Breast epithelium (tissue), 3 donors: ENCODE measurements at regions not wholly inside any gene's neighbourhood (a gene's known extent, or its start where the extent isn't known, plus 50 kb on each side); places are given as distances from the start of the nearest gene placed in this dataset.

Experiments
- POLR2A ChIP-seq: fragments of 450-650 bp; IDR thresholded peaks from one replicate; pipeline ENCODE4 v1.6.1; 2016; ENCODE audit warnings: antibody characterized with exemption, mild to moderate bottlenecking, moderate library complexity
- POLR2AphosphoS5 ChIP-seq, 3 donors: sonication (generic); formaldehyde crosslinking; IDR thresholded peaks; one replicate each; pipeline ENCODE4 v1.6.1; 2017; ENCODE audit warnings: antibody characterized with exemption in 3 of 3
- TF ChIP-seq, protein P1 (sequence below), 3 donors: fragments of 450-650 bp; IDR thresholded peaks; one replicate each; pipeline ENCODE4 v1.5.1; 2016 to 2017; ENCODE audit warnings: antibody characterized with exemption in 3 of 3, mild to moderate bottlenecking in 3 of 3, moderate library complexity in 3 of 3

- TF ChIP-seq, protein P1, sequence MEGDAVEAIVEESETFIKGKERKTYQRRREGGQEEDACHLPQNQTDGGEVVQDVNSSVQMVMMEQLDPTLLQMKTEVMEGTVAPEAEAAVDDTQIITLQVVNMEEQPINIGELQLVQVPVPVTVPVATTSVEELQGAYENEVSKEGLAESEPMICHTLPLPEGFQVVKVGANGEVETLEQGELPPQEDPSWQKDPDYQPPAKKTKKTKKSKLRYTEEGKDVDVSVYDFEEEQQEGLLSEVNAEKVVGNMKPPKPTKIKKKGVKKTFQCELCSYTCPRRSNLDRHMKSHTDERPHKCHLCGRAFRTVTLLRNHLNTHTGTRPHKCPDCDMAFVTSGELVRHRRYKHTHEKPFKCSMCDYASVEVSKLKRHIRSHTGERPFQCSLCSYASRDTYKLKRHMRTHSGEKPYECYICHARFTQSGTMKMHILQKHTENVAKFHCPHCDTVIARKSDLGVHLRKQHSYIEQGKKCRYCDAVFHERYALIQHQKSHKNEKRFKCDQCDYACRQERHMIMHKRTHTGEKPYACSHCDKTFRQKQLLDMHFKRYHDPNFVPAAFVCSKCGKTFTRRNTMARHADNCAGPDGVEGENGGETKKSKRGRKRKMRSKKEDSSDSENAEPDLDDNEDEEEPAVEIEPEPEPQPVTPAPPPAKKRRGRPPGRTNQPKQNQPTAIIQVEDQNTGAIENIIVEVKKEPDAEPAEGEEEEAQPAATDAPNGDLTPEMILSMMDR (IDR thresholded peaks at IDR 0.05) = no peak
- TF ChIP-seq POLR2A (no peak), POLR2AphosphoS5 (IDR thresholded peaks at IDR 0.05) (no peak)
Observed at GRCh38 chr5:67964619-67965018, 250.9 kb upstream of the PIK3R1 start.
